Right cardiac atrium (tissue), 5 donors: ENCODE measurements at regions not wholly inside any gene's neighbourhood (a gene's known extent, or its start where the extent isn't known, plus 50 kb on each side); places are given as distances from the start of the nearest gene placed in this dataset.
"Not testable (repeated sequence)": the region's sequence is repeated elsewhere in the genome, so short reads cannot be mapped to it uniquely, and the experiment has no call there.

Experiments
- ATAC-seq, 2 donors: fragments of 200-7000 bp; cut with Tn5 transposase; one replicate each; pipeline versions ENCODE4 v1.8.0 to v1.9.1; 2020; ENCODE audit warnings: moderate library complexity in 2 of 2, mild to moderate bottlenecking in 1 of 2
- DNase-seq, 3 donors: peaks; one replicate each; pipeline ENCODE4 v3.0.0-alpha.2; 2020
- H3K27ac ChIP-seq: one replicate; pipeline ENCODE4 v1.5.1; 2013; ENCODE audit warnings: mild to moderate bottlenecking, low read length, control low read depth, moderate library complexity
- H3K27me3 ChIP-seq: one replicate; pipeline ENCODE4 v1.6.1; 2013; ENCODE audit not compliant: control insufficient read depth, insufficient read depth
- H3K4me1 ChIP-seq: one replicate; pipeline ENCODE4 v1.6.1; 2013; ENCODE audit warnings: low read length; ENCODE audit not compliant: control insufficient read depth, insufficient read depth
- H3K4me3 ChIP-seq: one replicate; pipeline ENCODE4 v1.5.1; 2013; ENCODE audit warnings: low read length, control low read depth
- H3K9me3 ChIP-seq: one replicate; pipeline ENCODE4 v1.6.1; 2013; ENCODE audit warnings: low read length; ENCODE audit not compliant: control insufficient read depth
- WGBS: extraction: QIAGEN DNeasy Blood & Tissue Kit; methylation state at CpG from one replicate; pipeline ENCODE4 v1.1.7; 2013; 5-methylcytosine and 5-hydroxymethylcytosine counted together
- intact Hi-C, 4 donors: fragments of 100-400 bp; cut with DNase I; formaldehyde crosslinking; loops; one replicate each; pipeline versions ENCODE4 v1.11.0 to v1.14.0; 2022 to 2023
- donor health status: healthy with polysubstance abuse.
- donor health status: DM: no; HTN: yes; CAD: no.
- donor health status: DM: no; HTN: no; CAD: no.
- donor health status: DM: no; HTN: yes; CAD: no; lungs with severe emphysema.
- donor health status: DM: yes; HTN: yes; CAD: no.

- 82% methylated on average over 4 of the region's 4 CpGs for WGBS
- DNase-seq (peak; percentile 9 to 40 (median 38)), ATAC-seq (peak in 1 of 2 donors; percentile 32)
- Histone ChIP-seq H3K9me3 (no peaks in the 10 kb centered on the region), H3K4me1 (no peaks in the 10 kb centered on the region), H3K27ac (no peak overlapping the region), H3K4me3 (no peak overlapping the region), H3K27me3 (no peaks in the 10 kb centered on the region)
- intact Hi-C loops = no loop called here
Measured at GRCh38 chr9:31588006-31588405, 796.4 kb upstream of the ACO1 start.

- Histone ChIP-seq H3K4me1 (no peaks in the 10 kb centered on the region), H3K27ac (no peak overlapping the region), H3K9me3 (no peaks in the 10 kb centered on the region), H3K27me3 (no peaks in the 10 kb centered on the region), H3K4me3 (no peak overlapping the region)
- no peak for DNase-seq
- no peak for ATAC-seq
- intact Hi-C loops = no loop called here
Measured at GRCh38 chr9:31588756-31589155, 795.7 kb upstream of the ACO1 start.

- DNase-seq (no peak), ATAC-seq (no peak)
- no peak overlapping the region for H3K27ac ChIP-seq
- no peaks in the 10 kb centered on the region for H3K4me1 ChIP-seq
- H3K27me3 ChIP-seq = no peaks in the 10 kb centered on the region
- no peaks in the 10 kb centered on the region for H3K9me3 ChIP-seq
- intact Hi-C loops = no loop called here
- WGBS = 77% methylated on average over 2 of the region's 2 CpGs
- H3K4me3 ChIP-seq = no peak overlapping the region
Measured at GRCh38 chr9:31590091-31590490, 794.4 kb upstream of the ACO1 start.

- H3K27me3 ChIP-seq, ATAC-seq, H3K4me3 ChIP-seq, H3K9me3 ChIP-seq, H3K4me1 ChIP-seq, H3K27ac ChIP-seq, intact Hi-C loops: not testable (repeated sequence)
- peak in 1 of 3 donors; percentile 18 for DNase-seq
- WGBS = 93% methylated on average over 5 of the region's 5 CpGs
Measured at GRCh38 chr9:31597086-31597485, 787.4 kb upstream of the ACO1 start.

- no peaks in the 10 kb centered on the region for H3K4me1 ChIP-seq
- ATAC-seq (no peak), DNase-seq (no peak)
- no peaks in the 10 kb centered on the region for H3K9me3 ChIP-seq
- H3K27ac ChIP-seq = no peak overlapping the region
- intact Hi-C loops = no loop called here
- H3K4me3 ChIP-seq = no peak overlapping the region
- no peaks in the 10 kb centered on the region for H3K27me3 ChIP-seq
Measured at GRCh38 chr9:31597977-31598376, 786.5 kb upstream of the ACO1 start.

GRCh38 chr9:31601666-31602065 is 782.8 kb upstream of the ACO1 start:
- no peak for ATAC-seq
- Histone ChIP-seq H3K9me3 (no peaks in the 10 kb centered on the region), H3K4me3 (no peak overlapping the region), H3K27me3 (no peaks in the 10 kb centered on the region), H3K27ac (no peak overlapping the region), H3K4me1 (no peaks in the 10 kb centered on the region)
- intact Hi-C loops = no loop called here
- no peak for DNase-seq

- ATAC-seq (no peak), DNase-seq (no peak)
- Histone ChIP-seq H3K9me3 (no peaks in the 10 kb centered on the region), H3K27me3 (no peaks in the 10 kb centered on the region), H3K27ac (no peak overlapping the region), H3K4me1 (no peaks in the 10 kb centered on the region), H3K4me3 (no peak overlapping the region)
- 55% methylated on average over 1 of the region's 1 CpG for WGBS
- intact Hi-C loops = no loop called here
Measured at GRCh38 chr9:31604531-31604930, 779.9 kb upstream of the ACO1 start.

GRCh38 chr9:31605164-31605563 is 779.3 kb upstream of the ACO1 start:
- DNase-seq (no peak), ATAC-seq (no peak)
- intact Hi-C loops = no loop called here
- no peak overlapping the region for H3K27ac ChIP-seq
- H3K27me3 ChIP-seq = no peaks in the 10 kb centered on the region
- H3K4me1 ChIP-seq = no peaks in the 10 kb centered on the region
- WGBS = 96% methylated on average over 2 of the region's 2 CpGs
- H3K9me3 ChIP-seq = no peaks in the 10 kb centered on the region
- no peak overlapping the region for H3K4me3 ChIP-seq

GRCh38 chr9:31606678-31607077 is 777.8 kb upstream of the ACO1 start:
- intact Hi-C loops = no loop called here
- H3K4me1 ChIP-seq = no peaks in the 10 kb centered on the region
- H3K9me3 ChIP-seq = no peaks in the 10 kb centered on the region
- 76% methylated on average over 1 of the region's 1 CpG for WGBS
- no peak overlapping the region for H3K27ac ChIP-seq
- no peak overlapping the region for H3K4me3 ChIP-seq
- ATAC-seq (no peak), DNase-seq (no peak)
- H3K27me3 ChIP-seq = no peaks in the 10 kb centered on the region

- H3K27ac ChIP-seq = no peak overlapping the region
- intact Hi-C loops = no loop called here
- DNase-seq = no peak
- ATAC-seq = no peak
- no peaks in the 10 kb centered on the region for H3K4me1 ChIP-seq
- no peak overlapping the region for H3K4me3 ChIP-seq
- H3K27me3 ChIP-seq = no peaks in the 10 kb centered on the region
- H3K9me3 ChIP-seq = no peaks in the 10 kb centered on the region
Measured at GRCh38 chr9:31608416-31608815, 776.0 kb upstream of the ACO1 start.

GRCh38 chr9:31608881-31609280 is 775.6 kb upstream of the ACO1 start:
- Histone ChIP-seq H3K4me1 (no peaks in the 10 kb centered on the region), H3K4me3 (no peak overlapping the region), H3K9me3 (no peaks in the 10 kb centered on the region), H3K27me3 (no peaks in the 10 kb centered on the region), H3K27ac (no peak overlapping the region)
- 65% methylated on average over 1 of the region's 1 CpG for WGBS
- ATAC-seq (no peak), DNase-seq (no peak)
- intact Hi-C loops = no loop called here

- Histone ChIP-seq H3K9me3 (no peaks in the 10 kb centered on the region), H3K27ac (no peak overlapping the region), H3K4me3 (no peak overlapping the region), H3K4me1 (no peaks in the 10 kb centered on the region), H3K27me3 (no peaks in the 10 kb centered on the region)
- ATAC-seq (no peak), DNase-seq (no peak)
- WGBS = 96% methylated on average over 3 of the region's 3 CpGs
- intact Hi-C loops = no loop called here
Measured at GRCh38 chr9:31612336-31613030, 772.0 kb upstream of the ACO1 start.
